K562 (cell line): ENCODE measurements at regions not wholly inside any gene's neighbourhood (a gene's known extent, or its start where the extent isn't known, plus 50 kb on each side); places are given as distances from the start of the nearest gene placed in this dataset.

ENCODE experiments used
- ATAC-seq: fragments of 200-7000 bp; cut with Tn5 transposase; 3 replicates; pipeline ENCODE4 v1.9.1; 2020; ENCODE audit warnings: moderate library complexity
- BruUV-seq: library from RNA; stranded (reverse); fragments of 400-500 nt; replicated peaks from 2 replicates; lab custom pipeline; 2021; lab: Mats Ljungman, UMichigan
- CTCF ChIA-PET: fragments of 300-600 bp; formaldehyde crosslinking; extraction: SDS; loops from one replicate; lab custom pipeline; 2021; ENCODE audit warnings: low intra/inter-chr PET ratio; lab: Yijun Ruan, JAX
- POLR2A ChIA-PET: fragments of 300-600, 350-650 bp; sonication (Branson Sonifier 250); formaldehyde crosslinking; extraction: SDS; loops from one replicate; lab custom pipeline; 2021; ENCODE audit warnings: antibody characterized with exemption, inconsistent platforms; lab: Yijun Ruan, JAX
- DNase-seq, 4 experiments: peaks; one replicate each; pipeline versions ENCODE4 v3.0.0 to v3.0.0-alpha.2; 2011 to 2018; ENCODE audit warnings: low spot score in 3 of 4, mixed read lengths in 3 of 4; ENCODE audit errors: extremely low read depth in 1 of 4
- FAIRE-seq: peaks from 2 replicates; lab custom pipeline; 2011; peaks lifted over from hg19 to GRCh38; lab: Jason Lieb, UNC
- H2AFZ ChIP-seq: 2 replicates; pipeline ENCODE4 v1.6.0; 2011; ENCODE audit warnings: low read depth, low read length, control low read depth, inconsistent platforms
- H3K27ac ChIP-seq: fragments of 200-600 bp; 3 replicates; pipeline ENCODE4 v1.8.0; 2011; ENCODE audit warnings: low read depth, mild to moderate bottlenecking, control low read depth, inconsistent platforms, low read length, moderate library complexity, mixed read lengths; ENCODE audit errors: extremely low read depth
- H3K27me3 ChIP-seq, 2 experiments: fragments of 300-600 bp in 1 of 2; 2 replicates in 1 of 2; 3 replicates in 1 of 2; pipeline versions ENCODE4 v1.6.0 to v1.8.0; 2011; ENCODE audit warnings: inconsistent platforms in 2 of 2, low read length in 2 of 2, mild to moderate bottlenecking in 1 of 2, mixed read lengths in 1 of 2, moderate library complexity in 1 of 2; ENCODE audit not compliant: control insufficient read depth in 2 of 2, insufficient read depth in 2 of 2
- H3K36me3 ChIP-seq: fragments of 300-600 bp; 3 replicates; pipeline ENCODE4 v1.8.0; 2011; ENCODE audit warnings: mild to moderate bottlenecking, low read length, inconsistent platforms; ENCODE audit not compliant: control insufficient read depth, insufficient read depth
- H3K4me1 ChIP-seq, 2 experiments: fragments of 200-600 bp in 1 of 2; replicated peaks in 1 of 2; 2 replicates in 1 of 2; 3 replicates in 1 of 2; pipeline versions ENCODE4 v1.5.1 to v1.8.0; 2011; ENCODE audit warnings: inconsistent platforms in 2 of 2, low read length in 2 of 2, mild to moderate bottlenecking in 1 of 2, mixed read lengths in 1 of 2, moderate library complexity in 1 of 2; ENCODE audit not compliant: control insufficient read depth in 2 of 2, insufficient read depth in 2 of 2
- H3K4me2 ChIP-seq: 2 replicates; pipeline ENCODE4 v1.6.1; 2011; ENCODE audit warnings: low read length, control low read depth, inconsistent platforms, mixed read lengths; ENCODE audit not compliant: insufficient read depth
- H3K4me3 ChIP-seq: fragments of 200-600 bp; sonication (generic), shearing (Covaris generic); 2 replicates; pipeline ENCODE4 v1.5.1; 2016; ENCODE audit warnings: control low read depth, inconsistent platforms
- H3K79me2 ChIP-seq: fragments of 200-600 bp; 3 replicates; pipeline ENCODE4 v1.8.0; 2011; ENCODE audit warnings: low read length, inconsistent platforms; ENCODE audit not compliant: control insufficient read depth, insufficient read depth
- H3K9ac ChIP-seq, 2 experiments: 2 replicates each; pipeline versions ENCODE4 v1.6.0 to v1.6.1; 2011; ENCODE audit warnings: low read depth in 2 of 2, low read length in 2 of 2, control low read depth in 1 of 2, inconsistent platforms in 1 of 2, mild to moderate bottlenecking in 1 of 2, mixed read lengths in 1 of 2; ENCODE audit not compliant: insufficient read depth in 1 of 2
- H3K9me1 ChIP-seq: one replicate; pipeline ENCODE4 v1.6.0; 2011; ENCODE audit warnings: inconsistent platforms, mild to moderate bottlenecking, low read length, moderate library complexity; ENCODE audit not compliant: control insufficient read depth, insufficient read depth
- H3K9me3 ChIP-seq: replicated peaks from 2 replicates; pipeline ENCODE4 v1.5.1; 2011; ENCODE audit warnings: low read depth, low read length, inconsistent platforms; ENCODE audit not compliant: control insufficient read depth, insufficient read depth
- H4K20me1 ChIP-seq: replicated peaks from 2 replicates; pipeline ENCODE4 v1.6.1; 2011; ENCODE audit warnings: low read length, inconsistent platforms, mixed read lengths; ENCODE audit not compliant: control insufficient read depth, insufficient read depth
- CHD1 ChIP-seq: fragments of 200-600 bp; sonication (generic); IDR thresholded peaks from one replicate; pipeline ENCODE4 v1.6.1; 2012; ENCODE audit warnings: mild to moderate bottlenecking, moderate library complexity, low read length, inconsistent platforms
- CHD7 ChIP-seq: fragments of 200-600 bp; sonication (generic); IDR thresholded peaks from one replicate; pipeline ENCODE4 v1.6.1; 2012; ENCODE audit warnings: mild to moderate bottlenecking, low read depth, low read length, inconsistent platforms
- MYC ChIP-seq, 2 experiments: fragments of 250-450 bp in 1 of 2; sonication (Bioruptor Pico) in 1 of 2; IDR thresholded peaks; 2 replicates each; pipeline versions ENCODE4 v1.5.1 to v1.6.1; 2012 to 2021; ENCODE audit warnings: low read depth in 2 of 2, borderline replicate concordance in 1 of 2, improper control_type of control experiment in 1 of 2, low read length in 1 of 2, mild to moderate bottlenecking in 1 of 2, moderate library complexity in 1 of 2
- RFX1 ChIP-seq: fragments of 450-650 bp; IDR thresholded peaks from 2 replicates; pipeline ENCODE4 v1.6.1; 2016; ENCODE audit warnings: mild to moderate bottlenecking, moderate library complexity
- TFAP4 ChIP-seq: sonication (generic); formaldehyde crosslinking; IDR thresholded peaks from 2 replicates; pipeline ENCODE4 v1.8.0; 2022; ENCODE audit warnings: missing genetic modification reagents, mild to moderate bottlenecking, moderate library complexity, borderline replicate concordance
- WGBS: fragments of 100-300 bp; shearing (Covaris generic); methylation state at CpG from one replicate; pipeline ENCODE4 v1.1.6; 2016; ENCODE audit warnings: low coverage, mixed read lengths; ENCODE audit not compliant: insufficient coverage; ENCODE audit errors: missing lambda C conversion rate; 5-methylcytosine and 5-hydroxymethylcytosine counted together
- in situ Hi-C: fragments of 300-500 bp; cut with MboI; formaldehyde crosslinking; loops from 4 replicates; pipeline ENCODE4 v1.15.0; 2018; ENCODE audit warnings: inconsistent platforms, mixed read lengths
- intact Hi-C: fragments of 100-400 bp; cut with micrococcal nuclease; formaldehyde crosslinking; loops from 2 replicates; pipeline ENCODE4 v1.14.2; 2022

GRCh38 chr2:235148201-235149170 is 196.7 kb downstream of the SH3BP4 start:
- H3K27me3 ChIP-seq, result peaks cover 0 to 11% of the 10 kb centered on the region in 2 experiments; a peak in 2 of 5 replicates
- no peaks in the 10 kb centered on the region for H3K36me3 ChIP-seq
- no peaks in the 10 kb centered on the region for H4K20me1 ChIP-seq
- ATAC-seq (no peak), DNase-seq (no peak), FAIRE-seq (no peak)
- no peak overlapping the region for H3K4me2 ChIP-seq
- no peaks in the 10 kb centered on the region for H3K9me3 ChIP-seq
- H2AFZ ChIP-seq, result no peak overlapping the region
- POLR2A ChIA-PET, result no interaction called here
- in situ Hi-C loops, result no loop called here
- H3K4me3 ChIP-seq, result no peak overlapping the region
- no TSS peak for BruUV-seq
- no peaks in the 10 kb centered on the region for H3K79me2 ChIP-seq
- no peaks in the 10 kb centered on the region for H3K4me1 ChIP-seq
- 2% methylated on average over 7 of the region's 7 CpGs for WGBS
- no peak overlapping the region for H3K27ac ChIP-seq
- intact Hi-C loops, result no loop called here
- no peaks in the 10 kb centered on the region for H3K9me1 ChIP-seq
- CTCF ChIA-PET, result no interaction called here
- no peak overlapping the region for H3K9ac ChIP-seq
- TF ChIP-seq CHD1, result no peak
- no peak for TF ChIP-seq MYC (IDR thresholded peaks at IDR 0.05; ENCODE audit: low read depth, low read length)
- no peak for TF ChIP-seq MYC (CRISPR knock-in tag; IDR thresholded peaks at IDR 0.05; ENCODE audit: borderline replicate concordance, low read depth)
- no peak for TF ChIP-seq CHD7
- TF ChIP-seq TFAP4 (CRISPR knock-in tag), result no peak
- TF ChIP-seq RFX1, result no peak
